Fibroblast of pulmonary artery (primary cell): ENCODE measurements at regions not wholly inside any gene's neighbourhood (a gene's known extent, or its start where the extent isn't known, plus 50 kb on each side); places are given as distances from the start of the nearest gene placed in this dataset.

ENCODE experiments used
- DNase-seq: peaks from one replicate; pipeline ENCODE4 v3.0.0-alpha.2; 2010; ENCODE audit warnings: low read depth
- H3K4me3 ChIP-seq: replicated peaks from 2 replicates; pipeline ENCODE4 v1.5.1; 2011; ENCODE audit warnings: low read depth, mild to moderate bottlenecking, control low read depth, low read length, moderate library complexity
- CTCF ChIP-seq: IDR thresholded peaks from 2 replicates; pipeline ENCODE4 v1.5.1; 2011; ENCODE audit warnings: mild to moderate bottlenecking, control low read depth, low read length, inconsistent platforms; ENCODE audit errors: missing control alignments

GRCh38 chr13:107018285-107018684 lies 450.3 kb upstream of the ARGLU1 start:
- DNase-seq, result no peak
- no peak overlapping the region for H3K4me3 ChIP-seq
- TF ChIP-seq CTCF, result no peak

GRCh38 chr13:107006661-107007060 lies 438.7 kb upstream of the ARGLU1 start:
- no peak for DNase-seq
- no peak for TF ChIP-seq CTCF
- H3K4me3 ChIP-seq, result no peak overlapping the region

- DNase-seq, result no peak
- TF ChIP-seq CTCF, result no peak
- H3K4me3 ChIP-seq, result no peak overlapping the region
Measured at GRCh38 chr13:107005577-107005976, 437.6 kb upstream of the ARGLU1 start.

- DNase-seq, result no peak
- TF ChIP-seq CTCF, result no peak
- H3K4me3 ChIP-seq, result no peak overlapping the region
Measured at GRCh38 chr13:107003911-107004310, 436.0 kb upstream of the ARGLU1 start.

- TF ChIP-seq CTCF, result no peak
- H3K4me3 ChIP-seq, result no peak overlapping the region
- no peak for DNase-seq
Measured at GRCh38 chr13:106998664-106999063, 430.7 kb upstream of the ARGLU1 start.

GRCh38 chr13:106997696-106998095 lies 429.8 kb upstream of the ARGLU1 start:
- no peak overlapping the region for H3K4me3 ChIP-seq
- TF ChIP-seq CTCF, result no peak
- no peak for DNase-seq

GRCh38 chr13:106996867-106997618 lies 429.1 kb upstream of the ARGLU1 start:
- H3K4me3 ChIP-seq, result no peak overlapping the region
- no peak for DNase-seq
- TF ChIP-seq CTCF, result no peak
